OCI-LY7 (cell line): ENCODE measurements at regions not wholly inside any gene's neighbourhood (a gene's known extent, or its start where the extent isn't known, plus 50 kb on each side); places are given as distances from the start of the nearest gene placed in this dataset.

ENCODE experiments used
- BruUV-seq: library from RNA; stranded (reverse); fragments of 400-500 nt; replicated peaks from 2 replicates; lab custom pipeline; 2021; lab: Mats Ljungman, UMichigan
- CTCF ChIA-PET: fragments of 300-600 bp; sonication (Branson Sonifier 250); formaldehyde crosslinking; loops from one replicate; lab custom pipeline; 2022; ENCODE audit warnings: antibody characterized with exemption; ENCODE audit not compliant: unreplicated experiment; lab: Charles Lee
- POLR2A ChIA-PET: fragments of 300-600 bp; sonication (Branson Sonifier 250); formaldehyde crosslinking; loops from one replicate; lab custom pipeline; 2022; ENCODE audit warnings: antibody characterized with exemption; lab: Charles Lee
- DNase-seq: peaks from one replicate; pipeline ENCODE4 v3.0.0-alpha.2; 2015; ENCODE audit warnings: low spot score
- H2AFZ ChIP-seq: fragments of 200-600 bp; sonication (generic), shearing (Covaris generic); 2 replicates; pipeline ENCODE4 v1.6.1; 2014; ENCODE audit warnings: mild to moderate bottlenecking, antibody characterized with exemption, low read length, moderate library complexity
- H3K27ac ChIP-seq: fragments of 200-600 bp; sonication (generic); 2 replicates; pipeline ENCODE4 v1.5.1; 2014; ENCODE audit warnings: mixed run types, low read depth, mild to moderate bottlenecking, moderate library complexity, low read length, inconsistent platforms; ENCODE audit not compliant: poor library complexity, severe bottlenecking
- H3K36me3 ChIP-seq: fragments of 200-600 bp; sonication (generic); 2 replicates; pipeline ENCODE4 v1.6.1; 2014; ENCODE audit warnings: mild to moderate bottlenecking, antibody characterized with exemption, low read length, moderate library complexity, mixed read lengths; ENCODE audit not compliant: insufficient read depth
- H3K4me1 ChIP-seq: fragments of 200-600 bp; sonication (generic); 2 replicates; pipeline ENCODE4 v1.5.1; 2014; ENCODE audit warnings: mild to moderate bottlenecking, low read length; ENCODE audit not compliant: insufficient read depth, poor library complexity, severe bottlenecking
- H3K4me2 ChIP-seq: fragments of 200-600 bp; sonication (generic); 2 replicates; pipeline ENCODE4 v1.6.1; 2014; ENCODE audit warnings: mild to moderate bottlenecking, low read length
- H3K4me3 ChIP-seq: fragments of 200-600 bp; sonication (generic); 2 replicates; pipeline ENCODE4 v1.5.1; 2014; ENCODE audit warnings: mild to moderate bottlenecking, low read depth, low read length; ENCODE audit not compliant: poor library complexity, severe bottlenecking
- H3K79me2 ChIP-seq: fragments of 200-600 bp; sonication (generic); 2 replicates; pipeline ENCODE4 v1.6.1; 2016; ENCODE audit warnings: low read depth, mild to moderate bottlenecking, low read length, moderate library complexity, mixed read lengths; ENCODE audit not compliant: insufficient read depth
- H3K9me2 ChIP-seq: fragments of 200-600 bp; sonication (generic); 2 replicates; pipeline ENCODE4 v1.6.1; 2016; ENCODE audit warnings: mild to moderate bottlenecking, low read length, mixed read lengths; ENCODE audit not compliant: insufficient read depth
- H3K9me3 ChIP-seq: fragments of 200-600 bp; sonication (generic); 2 replicates; pipeline ENCODE4 v1.6.1; 2014; ENCODE audit warnings: mild to moderate bottlenecking, mixed run types, low read length, mixed read lengths
- H4K20me1 ChIP-seq: fragments of 200-600 bp; sonication (generic); 2 replicates; pipeline ENCODE4 v1.6.1; 2014; ENCODE audit warnings: mild to moderate bottlenecking, antibody characterized with exemption, low read length, moderate library complexity, mixed read lengths; ENCODE audit not compliant: insufficient read depth
- CTCF ChIP-seq: fragments of 200-600 bp; sonication (generic); conservative IDR thresholded peaks from 2 replicates; pipeline ENCODE4 v1.5.1; 2014; ENCODE audit warnings: mild to moderate bottlenecking, antibody characterized with exemption, low read length, moderate library complexity, mixed read lengths
- EZH2phosphoT487 ChIP-seq: fragments of 200-600 bp; sonication (generic); IDR thresholded peaks from 2 replicates; pipeline ENCODE4 v1.6.1; 2018; ENCODE audit warnings: low read depth, borderline replicate concordance, mild to moderate bottlenecking, mixed run types, antibody characterized with exemption, low read length, moderate library complexity, mixed read lengths
- intact Hi-C: fragments of 100-400 bp; cut with micrococcal nuclease; formaldehyde crosslinking; loops from one replicate; pipeline ENCODE4 v1.10.0; 2022; ENCODE audit not compliant: unreplicated experiment

- H3K9me2 ChIP-seq, result no peaks in the 10 kb centered on the region
- no peak overlapping the region for H3K4me3 ChIP-seq
- no peaks in the 10 kb centered on the region for H4K20me1 ChIP-seq
- H3K9me3 ChIP-seq, result no peaks in the 10 kb centered on the region
- CTCF ChIA-PET, result no interaction called here
- no peak for DNase-seq
- no peaks in the 10 kb centered on the region for H3K36me3 ChIP-seq
- H3K79me2 ChIP-seq, result no peaks in the 10 kb centered on the region
- no peak overlapping the region for H2AFZ ChIP-seq
- no peaks in the 10 kb centered on the region for H3K4me1 ChIP-seq
- BruUV-seq, result no TSS peak
- H3K4me2 ChIP-seq, result no peak overlapping the region
- POLR2A ChIA-PET, result no interaction called here
- TF ChIP-seq CTCF, result no peak
- TF ChIP-seq EZH2phosphoT487, result no peak
- intact Hi-C loops, result no loop called here
- H3K27ac ChIP-seq, result no peak overlapping the region
Observed at GRCh38 chr2:219864154-219864553, 236.7 kb downstream of the SLC4A3 start.

GRCh38 chr2:219868635-219869034, 241.2 kb downstream of the SLC4A3 start:
- Histone ChIP-seq H2AFZ (no peak overlapping the region), H4K20me1 (no peaks in the 10 kb centered on the region), H3K27ac (no peak overlapping the region), H3K9me2 (no peaks in the 10 kb centered on the region), H3K4me1 (no peaks in the 10 kb centered on the region), H3K36me3 (no peaks in the 10 kb centered on the region), H3K79me2 (no peaks in the 10 kb centered on the region), H3K4me3 (no peak overlapping the region), H3K9me3 (no peaks in the 10 kb centered on the region), H3K4me2 (no peak overlapping the region)
- TF ChIP-seq CTCF (no peak), EZH2phosphoT487 (no peak)
- no TSS peak for BruUV-seq
- intact Hi-C loops, result no loop called here
- CTCF ChIA-PET, result no interaction called here
- no peak for DNase-seq
- POLR2A ChIA-PET, result no interaction called here

- Histone ChIP-seq H3K36me3 (no peaks in the 10 kb centered on the region), H2AFZ (no peak overlapping the region), H3K4me3 (no peak overlapping the region), H3K9me2 (no peaks in the 10 kb centered on the region), H3K27ac (no peak overlapping the region), H3K9me3 (no peaks in the 10 kb centered on the region), H4K20me1 (no peaks in the 10 kb centered on the region), H3K79me2 (no peaks in the 10 kb centered on the region), H3K4me1 (no peaks in the 10 kb centered on the region), H3K4me2 (no peak overlapping the region)
- CTCF ChIA-PET, result no interaction called here
- intact Hi-C loops, result no loop called here
- TF ChIP-seq CTCF (no peak), EZH2phosphoT487 (no peak)
- POLR2A ChIA-PET, result no interaction called here
- BruUV-seq, result no TSS peak
- no peak for DNase-seq
Observed at GRCh38 chr2:219870041-219870440, 242.6 kb downstream of the SLC4A3 start.
